GM18907 (cell line): ENCODE measurements at regions not wholly inside any gene's neighbourhood (a gene's known extent, or its start where the extent isn't known, plus 50 kb on each side); places are given as distances from the start of the nearest gene placed in this dataset.
"Not testable (repeated sequence)": the region's sequence is repeated elsewhere in the genome, so short reads cannot be mapped to it uniquely, and the experiment has no call there.

Source experiments
- ATAC-seq: cut with Tn5 transposase; IDR thresholded peaks from one replicate; pipeline ENCODE4 v1.9.1; 2021; ENCODE audit warnings: mild to moderate bottlenecking, moderate library complexity; ENCODE audit not compliant: unreplicated experiment

GRCh38 chrX:76996641-76997040 is 450.5 kb upstream of the FGF16 start:
- no peak for ATAC-seq

DNA sequence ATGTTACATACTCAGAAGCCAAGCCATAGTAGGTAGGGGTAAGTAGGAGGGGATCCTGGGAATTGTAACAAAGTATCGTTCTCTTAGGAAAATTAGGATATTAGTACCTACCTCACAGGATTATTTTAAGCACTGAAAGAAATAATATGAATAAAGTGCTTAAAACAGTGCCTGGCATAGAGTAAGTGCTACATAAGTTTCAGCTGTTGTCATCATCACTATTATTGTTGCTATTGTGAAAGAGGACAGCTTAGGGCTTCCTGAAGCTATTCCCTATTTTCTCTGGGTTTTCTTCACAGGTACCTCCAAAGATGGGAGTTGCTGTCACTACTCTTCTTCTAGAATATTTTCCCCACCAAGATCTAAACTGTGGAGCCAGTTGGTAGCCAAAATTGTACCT is 443.7 kb upstream of the FGF16 start:
- no peak for ATAC-seq

DNA sequence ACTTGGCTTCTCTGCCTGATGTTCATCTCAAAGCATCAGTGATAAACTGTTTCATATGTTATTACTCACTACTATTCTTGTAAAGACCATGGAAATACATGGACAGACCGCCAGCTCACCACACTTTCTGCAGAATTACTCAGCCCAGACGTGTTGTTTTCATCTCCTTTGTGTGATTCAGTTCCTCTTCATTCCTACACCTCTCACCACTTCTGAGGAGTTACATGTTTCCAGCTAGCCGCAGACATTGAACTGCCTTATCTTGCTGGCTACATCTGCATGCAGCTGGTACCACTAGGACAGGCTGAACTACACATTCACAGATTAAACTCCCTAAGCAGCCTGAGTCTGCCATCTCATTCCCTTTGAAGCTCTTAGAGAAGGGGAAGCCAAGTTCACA is 443.2 kb upstream of the FGF16 start:
- ATAC-seq: no peak

DNA sequence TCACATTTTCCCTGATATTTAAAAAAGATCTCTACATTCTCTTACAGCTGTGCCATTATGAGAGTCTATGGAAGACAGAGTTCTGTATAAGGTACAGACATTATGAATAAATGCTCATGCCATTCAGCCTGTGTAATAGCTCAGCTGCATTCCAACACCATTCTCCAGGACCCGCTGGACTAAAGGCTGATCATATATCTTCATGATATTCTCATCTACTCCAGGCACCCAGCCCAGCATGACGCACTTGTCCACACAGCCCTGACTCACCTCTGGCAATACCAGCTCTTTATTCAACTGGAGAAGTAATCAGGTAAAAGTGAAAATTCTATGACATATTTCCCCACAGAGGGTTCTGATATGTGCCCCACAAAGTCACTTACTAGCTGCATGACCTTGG is 437.5 kb upstream of the FGF16 start:
- ATAC-seq: no peak

DNA sequence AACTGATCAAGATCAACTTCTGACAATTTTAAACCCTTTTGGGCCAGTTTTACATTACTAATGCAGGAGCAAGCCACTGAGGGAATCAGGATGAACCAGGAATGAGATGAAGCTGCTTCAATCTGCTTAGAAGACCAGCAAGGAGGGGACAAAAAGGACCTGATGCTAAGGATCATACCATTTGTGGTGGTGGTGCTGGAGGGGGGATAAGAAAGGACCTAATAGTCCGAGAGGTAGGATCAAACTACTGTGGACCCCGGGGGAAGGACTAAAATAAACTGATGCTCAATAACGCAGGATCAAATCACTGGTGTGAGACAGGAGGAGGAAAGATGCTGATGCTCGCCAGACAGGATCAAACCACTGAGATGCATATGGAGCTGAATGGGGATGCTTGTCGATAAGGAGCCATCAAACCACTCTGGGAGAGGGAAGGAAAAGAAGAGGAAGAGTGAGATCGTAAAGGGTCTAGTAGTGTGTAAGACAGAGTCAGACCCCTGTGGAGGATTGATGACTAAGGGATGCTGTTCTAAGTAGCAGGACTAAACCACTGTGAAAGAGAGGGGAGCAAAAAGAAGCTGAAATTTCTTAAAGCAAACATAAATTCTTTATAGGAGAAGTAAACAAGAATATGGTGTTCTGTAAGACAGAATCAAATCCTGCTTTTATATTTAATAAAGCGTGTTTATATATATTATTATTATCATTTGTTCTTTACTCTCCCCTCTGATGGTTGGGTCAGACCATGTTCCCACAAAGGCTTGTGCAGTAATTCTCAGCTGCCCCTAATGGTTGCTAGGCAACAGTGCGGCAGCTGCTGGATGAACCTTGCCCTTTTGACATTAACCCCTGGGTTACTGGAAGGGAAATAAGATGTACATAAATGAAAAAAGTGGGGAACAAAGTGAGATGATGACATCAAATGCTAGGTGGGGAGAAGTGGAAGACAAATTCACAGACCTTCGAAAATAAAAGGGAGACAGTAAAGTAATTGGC is 432.5 kb upstream of the FGF16 start:
- no peak for ATAC-seq

- ATAC-seq: no peak
Measured at GRCh38 chrX:77017093-77017492, 430.1 kb upstream of the FGF16 start.

DNA sequence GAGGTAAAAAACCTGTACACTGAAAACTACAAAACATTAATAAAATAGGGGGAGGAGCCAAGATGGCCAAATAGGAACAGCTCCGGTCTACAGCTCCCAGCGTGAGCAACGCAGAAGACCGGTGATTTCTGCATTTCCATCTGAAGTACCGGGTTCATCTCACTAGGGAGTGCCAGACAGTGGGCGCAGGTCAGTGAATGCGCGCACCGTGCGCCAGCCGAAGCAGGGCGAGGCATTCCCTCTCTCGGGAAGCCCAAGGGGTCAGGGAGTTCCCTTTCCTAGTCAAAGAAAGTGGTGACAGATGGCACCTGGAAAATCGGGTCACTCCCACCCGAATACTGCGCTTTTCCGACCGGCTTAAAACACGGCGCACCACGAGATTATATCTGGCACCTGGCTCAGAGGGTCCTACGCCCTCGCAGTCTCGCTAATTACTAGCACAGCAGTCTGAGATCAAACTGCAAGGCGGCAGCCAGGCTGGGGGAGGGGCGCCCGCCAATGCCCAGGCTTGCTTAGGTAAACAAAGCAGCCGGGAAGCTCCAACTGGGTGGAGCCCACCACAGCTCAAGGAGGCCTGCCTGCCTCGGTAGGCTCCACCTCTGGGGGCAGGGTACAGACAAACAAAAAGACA is 400.9 kb upstream of the FGF16 start:
- not testable (repeated sequence) for ATAC-seq

DNA sequence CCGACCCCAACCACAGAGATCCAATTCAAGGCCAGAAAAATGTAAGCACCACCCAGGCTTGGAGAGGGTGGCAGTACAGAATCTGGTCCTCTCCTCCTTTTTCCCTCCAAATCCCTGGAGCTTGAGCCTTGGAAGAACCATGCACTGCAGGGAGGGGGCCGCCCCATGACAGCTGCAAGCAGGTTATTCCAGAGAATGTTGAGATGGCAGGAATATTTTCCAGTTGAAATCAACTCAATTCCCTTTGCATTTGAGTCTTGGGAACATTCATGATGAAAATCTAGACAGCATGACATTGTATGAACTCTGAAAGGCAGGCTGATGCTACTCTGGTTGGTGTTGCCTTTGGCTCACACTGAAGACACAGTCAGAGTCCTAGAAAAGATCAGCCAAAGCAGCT is 386.6 kb upstream of the FGF16 start:
- no peak for ATAC-seq

GRCh38 chrX:77061022-77061421 is 386.2 kb upstream of the FGF16 start:
- no peak for ATAC-seq

DNA sequence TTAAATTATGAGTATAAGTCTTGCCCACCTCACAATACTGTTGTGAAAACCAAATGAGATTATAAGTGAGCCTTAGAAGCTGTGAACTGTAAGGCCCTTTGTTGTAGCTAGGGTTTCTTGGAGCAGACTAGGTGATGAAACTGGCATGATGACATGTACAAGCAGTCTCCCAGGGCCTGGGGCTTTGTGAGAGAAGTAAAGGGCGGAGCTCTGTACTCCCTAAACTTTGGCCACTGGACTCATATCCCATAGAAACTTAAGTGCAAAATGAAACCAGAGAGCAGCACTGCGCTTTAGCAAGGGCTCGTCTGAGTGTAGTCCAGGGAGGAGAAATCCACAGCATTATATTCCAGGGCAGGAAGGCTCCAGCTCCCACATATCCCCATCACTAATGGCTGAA is 385.6 kb upstream of the FGF16 start:
- ATAC-seq: no peak

DNA sequence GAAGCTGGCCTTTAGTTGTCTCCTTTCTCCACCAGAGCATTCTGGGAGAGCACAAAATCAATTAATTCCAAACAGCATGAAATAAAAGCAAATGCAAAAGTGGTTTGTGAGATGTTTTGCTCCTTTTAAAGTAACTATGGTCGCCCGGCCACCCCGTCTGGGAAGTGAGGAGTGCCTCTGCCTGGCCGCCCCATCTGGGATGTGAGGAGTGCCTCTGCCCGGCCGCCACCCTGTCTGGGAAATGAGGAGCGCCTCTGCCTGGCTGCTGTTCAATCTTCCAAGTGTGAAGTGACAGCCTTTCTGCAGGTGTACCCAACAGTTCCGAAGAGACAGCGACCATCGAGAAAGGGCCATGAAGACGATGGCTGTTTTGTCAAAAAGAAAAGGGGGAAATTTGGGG is 381.3 kb upstream of the FGF16 start:
- no peak for ATAC-seq

- ATAC-seq: peak; percentile 66
Measured at GRCh38 chrX:77070202-77070918, 376.8 kb upstream of the FGF16 start.

- no peak for ATAC-seq
Measured at GRCh38 chrX:77076896-77077295, 370.3 kb upstream of the FGF16 start.

- not testable (repeated sequence) for ATAC-seq
Measured at GRCh38 chrX:77081237-77081636, 366.0 kb upstream of the FGF16 start.

DNA sequence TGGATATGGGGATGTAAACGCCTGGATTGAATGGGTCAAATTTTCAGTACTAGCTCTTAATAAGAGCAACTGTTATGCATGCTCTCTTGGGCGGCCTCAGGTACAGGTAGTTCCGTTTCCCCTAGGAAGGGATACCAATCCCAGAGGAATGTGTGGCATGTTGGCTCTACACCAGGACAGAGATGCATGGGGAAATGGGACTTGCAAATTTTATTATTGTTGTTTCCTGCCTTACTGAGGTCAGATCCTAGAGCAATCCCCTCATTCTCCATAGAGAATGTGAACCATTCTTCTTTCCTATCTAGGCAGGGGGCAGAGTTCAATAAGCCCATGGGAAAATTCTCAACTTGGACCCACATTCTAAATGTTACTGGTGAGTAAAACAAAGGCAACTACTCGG is 361.8 kb upstream of the FGF16 start:
- no peak for ATAC-seq

- ATAC-seq: no peak
Measured at GRCh38 chrX:77087529-77088169, 359.5 kb upstream of the FGF16 start.

DNA sequence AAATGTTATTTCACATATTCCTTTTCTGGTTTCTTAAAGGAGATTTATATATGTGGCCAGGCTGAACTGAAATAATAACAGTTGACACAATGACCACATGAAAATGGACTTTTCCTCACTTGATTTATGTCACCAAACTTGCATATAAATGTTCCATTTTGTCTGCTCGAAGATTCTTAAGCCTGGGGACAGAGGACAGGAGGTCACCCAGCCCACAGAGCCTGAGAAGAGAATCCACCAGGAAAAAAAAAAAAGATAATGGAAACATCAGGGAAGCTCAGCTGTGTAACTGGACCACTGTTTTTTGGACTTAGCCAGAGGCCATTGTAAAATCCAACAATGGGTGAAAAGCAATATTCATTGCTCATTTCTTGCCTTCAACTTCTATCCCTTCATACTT is 359.0 kb upstream of the FGF16 start:
- ATAC-seq: no peak

GRCh38 chrX:77114501-77114900 is 332.7 kb upstream of the FGF16 start:
- no peak for ATAC-seq

GRCh38 chrX:77118686-77119085 is 328.5 kb upstream of the FGF16 start:
- peak; percentile 66 for ATAC-seq

- no peak for ATAC-seq
Measured at GRCh38 chrX:77119706-77120105, 327.5 kb upstream of the FGF16 start.

- ATAC-seq: not testable (repeated sequence)
Measured at GRCh38 chrX:77123917-77124316, 323.3 kb upstream of the FGF16 start.
